SHP77 treated with DMSO at 0.1 percent for 48 hours (cell line): ENCODE measurements at regions not wholly inside any gene's neighbourhood (a gene's known extent, or its start where the extent isn't known, plus 50 kb on each side); places are given as distances from the start of the nearest gene placed in this dataset.

Experiments used
- DNase-seq: peaks from one replicate; lab custom pipeline; 2025; lab: John Stamatoyannopoulos, UW

GRCh38 chr15:93709708-93710107, 521.7 kb upstream of the MCTP2 start:
- no peak for DNase-seq

GRCh38 chr15:93708724-93709445, 522.5 kb upstream of the MCTP2 start:
- DNase-seq, result no peak

GRCh38 chr15:93707751-93708150, 523.6 kb upstream of the MCTP2 start:
- no peak for DNase-seq

DNA sequence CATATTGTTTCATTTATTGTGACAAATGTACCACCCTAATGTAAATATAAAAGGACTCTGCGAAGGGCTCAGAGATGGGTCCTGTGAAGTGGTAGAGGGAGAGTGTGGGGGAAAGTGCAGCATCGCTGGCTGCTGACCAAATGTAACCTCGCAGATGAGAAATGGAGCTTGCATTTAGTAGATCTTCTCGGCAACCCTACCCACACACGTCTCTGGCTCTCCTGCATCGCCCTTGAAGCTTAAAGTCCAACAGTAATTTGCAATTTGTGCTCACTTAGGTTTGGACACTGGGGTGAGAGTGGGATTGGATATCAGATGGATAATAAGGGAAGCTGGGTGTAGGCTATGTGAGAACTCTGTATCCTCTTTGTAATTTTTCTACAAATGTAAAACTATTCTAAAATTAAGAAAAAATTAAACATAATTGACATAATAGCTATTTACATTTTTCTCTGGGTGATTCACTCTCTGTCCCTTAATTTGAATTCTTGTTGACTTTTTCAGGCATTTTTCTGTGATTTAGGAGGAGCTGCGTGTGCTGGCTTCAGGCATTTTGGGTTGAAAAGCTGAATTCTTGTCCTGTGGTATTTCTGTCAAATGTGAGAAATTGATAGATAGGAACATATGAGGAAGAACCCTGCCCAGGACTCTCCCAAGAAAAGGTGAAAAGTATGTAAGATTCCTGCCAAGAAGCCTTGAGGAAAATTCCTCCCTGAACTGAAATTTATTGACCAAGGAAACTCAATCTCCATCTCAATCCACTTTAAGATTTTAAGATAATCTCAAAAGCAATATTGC, 524.7 kb upstream of the MCTP2 start:
- no peak for DNase-seq

DNA sequence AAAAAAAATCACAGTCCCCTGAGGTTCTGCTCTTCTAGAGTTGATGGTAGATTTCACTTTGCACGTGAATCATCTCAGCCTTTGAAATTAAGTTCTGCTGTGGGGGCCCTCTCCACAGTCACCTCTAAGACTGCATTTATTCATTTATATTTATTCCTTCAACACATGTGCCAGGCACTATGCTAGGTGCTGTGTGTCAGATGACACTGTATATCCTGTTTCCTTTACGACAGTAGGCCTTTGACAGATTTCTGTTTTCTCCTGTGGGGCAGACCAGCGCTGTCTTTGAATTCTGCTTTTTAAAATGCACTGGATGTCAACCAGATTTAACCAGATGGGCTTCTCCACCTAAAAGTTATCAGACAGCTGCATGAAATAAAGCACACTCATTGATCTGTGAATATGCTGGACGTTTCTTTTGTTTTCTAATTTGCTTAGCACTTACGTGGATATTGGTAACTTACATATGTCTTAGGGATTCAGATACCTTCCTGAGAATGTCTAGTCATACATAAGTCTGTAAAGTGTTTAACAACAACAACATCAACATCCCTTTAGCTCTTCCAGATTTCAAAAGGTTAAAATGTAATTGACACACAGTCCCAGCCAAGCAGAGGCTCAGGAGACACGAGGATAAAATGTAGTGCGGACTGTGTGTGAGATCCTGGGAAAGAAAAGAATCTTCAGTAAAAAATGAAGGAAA, 525.5 kb upstream of the MCTP2 start:
- no peak for DNase-seq

GRCh38 chr15:93703092-93703739, 528.1 kb upstream of the MCTP2 start:
- no peak for DNase-seq

DNA sequence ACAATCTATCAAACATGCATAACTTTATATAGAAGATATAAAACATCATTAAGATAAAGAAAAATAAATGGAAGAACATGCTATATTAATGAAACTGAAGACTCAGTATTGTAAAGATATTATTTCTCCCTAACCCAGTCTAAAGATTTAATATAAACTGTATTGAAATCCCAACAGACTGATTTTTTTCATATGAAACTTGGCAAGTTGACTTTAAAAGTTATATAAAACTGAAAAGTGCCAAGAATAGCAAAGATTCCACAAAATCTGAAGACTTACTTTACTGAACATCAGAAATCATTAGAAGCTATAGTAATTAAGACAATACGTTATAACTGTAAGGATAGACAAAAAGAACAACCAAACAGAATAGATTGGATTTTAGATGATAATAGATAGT, 531.3 kb upstream of the MCTP2 start:
- no peak for DNase-seq

DNA sequence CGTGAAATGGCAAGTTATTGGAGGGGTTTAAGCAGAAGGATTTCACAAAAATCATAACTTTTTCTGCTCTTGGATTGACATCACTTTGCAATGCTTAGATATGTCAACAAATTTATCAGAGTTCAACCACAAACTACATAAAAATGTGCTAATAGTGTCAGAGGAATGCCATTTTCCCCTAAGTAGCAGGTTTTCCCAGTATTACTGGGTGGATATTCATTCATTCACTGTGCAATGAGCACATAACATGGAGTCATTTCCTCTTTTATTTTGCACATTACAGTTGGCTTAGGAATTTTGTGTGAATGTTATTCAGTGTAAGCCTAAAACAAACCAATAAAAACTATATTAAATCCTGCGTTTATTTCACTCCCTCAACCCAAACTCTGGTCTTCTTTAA, 537.3 kb upstream of the MCTP2 start:
- DNase-seq, result no peak

GRCh38 chr15:93683651-93684050, 547.7 kb upstream of the MCTP2 start:
- DNase-seq, result no peak

GRCh38 chr15:93671387-93671943, 559.9 kb upstream of the MCTP2 start:
- no peak for DNase-seq

- no peak for DNase-seq
Measured at GRCh38 chr15:93670931-93671330, 560.4 kb upstream of the MCTP2 start.

- no peak for DNase-seq
Measured at GRCh38 chr15:93664213-93664956, 567.0 kb upstream of the MCTP2 start.

GRCh38 chr15:93662162-93662885, 569.0 kb upstream of the MCTP2 start:
- no peak for DNase-seq

GRCh38 chr15:93658026-93658816, 569.2 kb upstream of the RGMA start:
- no peak for DNase-seq

DNA sequence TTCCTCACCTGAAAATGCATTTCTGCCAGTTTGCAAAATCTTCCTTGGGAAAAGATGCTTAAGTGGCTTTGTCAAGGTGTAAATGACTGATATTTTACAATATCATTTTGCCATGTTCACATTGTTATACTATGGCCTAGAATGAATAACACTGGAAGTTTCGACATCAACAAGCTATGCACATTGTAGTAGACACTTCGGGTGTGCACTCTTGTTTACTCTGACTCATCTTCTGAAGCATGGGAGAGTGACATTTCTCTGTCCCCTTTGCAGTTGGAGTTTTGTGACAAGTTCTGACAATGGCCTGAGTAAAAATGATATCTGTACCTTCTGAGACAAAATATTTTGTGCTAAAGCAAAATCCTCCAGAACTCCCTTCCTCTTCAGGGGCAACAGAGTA, 567.0 kb upstream of the RGMA start:
- DNase-seq, result no peak

GRCh38 chr15:93649691-93650235, 560.8 kb upstream of the RGMA start:
- DNase-seq, result no peak

DNA sequence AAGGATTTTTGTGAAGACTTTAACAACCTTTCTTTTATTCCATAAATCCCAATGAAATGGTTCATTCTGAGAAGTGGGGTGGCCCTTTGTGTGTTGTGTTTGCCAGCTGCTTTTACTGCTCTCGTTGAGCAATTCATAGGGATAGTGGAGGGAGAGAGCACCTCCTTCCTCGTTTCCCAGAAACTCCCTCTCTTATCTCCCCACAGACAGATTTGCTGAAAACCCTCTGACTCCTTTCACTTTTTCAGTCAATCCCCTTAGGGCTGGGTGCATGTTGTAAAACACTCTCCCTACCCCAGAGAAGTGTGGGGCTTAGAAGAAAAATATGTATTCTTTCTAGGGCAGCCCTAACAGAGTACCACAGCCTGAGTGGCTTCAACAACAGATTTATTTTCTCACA, 557.2 kb upstream of the RGMA start:
- DNase-seq, result no peak

GRCh38 chr15:93645594-93645993, 556.6 kb upstream of the RGMA start:
- DNase-seq, result no peak

GRCh38 chr15:93644595-93644994, 555.6 kb upstream of the RGMA start:
- no peak for DNase-seq
